ENCODE measurements at regions not wholly inside any gene's neighbourhood (a gene's known extent, or its start where the extent isn't known, plus 50 kb on each side); places are given as distances from the start of the nearest gene placed in this dataset.
A peak's percentile ranks its signal among the peaks of the same experiment; 100 is the strongest.

DNA sequence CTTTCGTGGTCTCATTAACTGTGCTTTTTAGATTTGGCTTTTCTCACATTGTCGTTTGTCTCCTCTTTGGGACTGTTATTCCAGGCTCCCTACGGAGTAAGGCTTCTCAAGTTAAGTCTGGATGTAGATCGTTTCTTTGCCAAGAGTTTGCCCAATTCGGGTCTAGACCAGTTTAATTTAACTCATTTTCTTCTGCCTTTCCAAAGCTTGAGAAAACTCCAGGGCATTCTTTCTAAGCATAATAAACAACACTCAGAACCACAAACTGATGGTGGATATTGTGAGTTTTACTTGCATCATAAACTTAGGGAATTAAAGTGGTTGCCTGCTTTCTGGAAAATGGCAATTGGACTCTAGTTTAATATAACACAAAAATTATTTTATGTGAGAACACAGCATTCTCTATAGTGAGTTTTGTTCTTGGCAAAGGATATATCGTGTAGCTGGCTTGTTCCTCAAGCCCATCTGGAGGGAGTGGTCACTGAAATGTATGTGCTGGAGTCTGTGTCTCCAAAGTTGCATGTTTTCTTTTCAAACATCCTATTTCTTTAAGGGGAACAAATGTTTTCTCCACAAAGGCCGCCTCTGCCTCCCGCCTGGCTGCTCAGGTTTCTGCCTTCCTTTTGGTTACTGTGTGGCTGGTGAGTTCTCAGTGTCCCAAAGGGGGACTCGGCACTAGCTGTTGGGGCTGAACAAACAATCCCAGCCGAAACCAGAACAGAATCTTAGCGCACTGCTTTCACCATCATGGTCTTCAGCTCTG, 211.3 kb upstream of the FBN2 start:
- no peak for DNase-seq

GRCh38 chr5:128750155-128750554, 212.1 kb upstream of the FBN2 start:
- no peak for DNase-seq

DNA sequence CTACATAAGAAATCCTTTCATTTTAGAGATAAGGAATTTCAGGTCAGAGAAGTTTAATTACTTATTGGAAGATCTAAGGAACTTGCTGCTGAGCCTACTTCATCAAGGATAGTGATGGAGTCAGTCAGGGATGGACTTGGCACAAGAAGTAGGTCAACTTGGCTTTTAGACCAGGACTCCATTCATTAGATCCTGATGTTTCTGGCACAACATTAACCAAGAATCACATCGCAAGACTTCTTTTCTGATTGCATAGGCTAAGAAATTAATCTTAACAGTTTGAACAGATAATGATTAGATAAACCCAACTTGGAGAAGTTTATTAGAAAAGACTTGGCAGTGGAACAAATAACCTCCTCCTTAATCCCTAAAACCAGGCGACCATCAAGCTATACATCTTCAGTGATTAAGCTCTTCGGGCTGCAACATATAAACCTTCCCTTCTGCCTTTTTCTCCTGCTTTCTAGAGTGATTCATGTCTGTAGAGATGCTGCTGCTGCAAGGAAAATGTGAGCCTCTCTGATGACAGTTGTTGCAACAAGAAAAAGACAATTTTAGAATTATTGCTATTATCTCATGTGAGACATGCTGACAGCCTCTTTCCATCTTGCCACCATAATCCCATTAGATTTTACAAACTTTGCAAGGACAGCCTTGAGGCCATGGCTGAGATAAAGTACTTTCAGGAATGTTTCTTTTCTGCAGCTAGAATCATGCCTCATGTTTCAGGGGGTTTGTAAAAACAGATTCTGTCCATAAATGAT, 207.9 kb upstream of the SLC27A6 start:
- no peak for DNase-seq

DNA sequence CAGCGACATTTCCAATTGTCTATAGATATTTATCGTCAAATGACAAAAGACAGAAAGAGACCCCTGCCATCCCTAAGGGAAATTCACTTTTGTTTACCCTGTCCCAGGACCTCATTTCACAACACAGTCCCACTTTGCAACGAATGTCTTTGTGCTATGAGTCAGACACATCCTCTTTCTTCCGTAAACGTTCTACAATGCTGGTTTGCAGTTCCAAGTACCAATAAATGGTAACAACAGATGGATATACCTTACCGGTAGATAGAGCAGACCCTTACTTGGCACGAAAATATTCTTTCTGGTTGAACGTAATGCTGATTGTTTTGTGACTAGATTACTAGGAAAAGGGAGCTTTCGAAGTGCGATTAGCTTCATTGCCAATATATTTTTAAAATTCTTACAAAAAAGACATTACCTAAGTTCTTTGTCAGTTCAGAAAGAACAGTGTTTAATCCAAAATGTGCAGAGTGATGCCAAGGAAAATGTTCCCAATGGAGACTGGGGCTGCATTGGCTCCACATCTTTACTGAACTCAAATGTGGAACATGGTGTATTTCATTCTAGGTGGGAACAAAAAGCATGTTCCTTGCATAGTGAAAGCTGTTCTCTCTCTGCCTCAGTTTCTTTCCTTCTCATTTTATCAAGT, 202.5 kb upstream of the SLC27A6 start:
- no peak for DNase-seq

- no peak for DNase-seq
Observed at GRCh38 chr5:128763321-128763720, 202.0 kb upstream of the SLC27A6 start.

DNA sequence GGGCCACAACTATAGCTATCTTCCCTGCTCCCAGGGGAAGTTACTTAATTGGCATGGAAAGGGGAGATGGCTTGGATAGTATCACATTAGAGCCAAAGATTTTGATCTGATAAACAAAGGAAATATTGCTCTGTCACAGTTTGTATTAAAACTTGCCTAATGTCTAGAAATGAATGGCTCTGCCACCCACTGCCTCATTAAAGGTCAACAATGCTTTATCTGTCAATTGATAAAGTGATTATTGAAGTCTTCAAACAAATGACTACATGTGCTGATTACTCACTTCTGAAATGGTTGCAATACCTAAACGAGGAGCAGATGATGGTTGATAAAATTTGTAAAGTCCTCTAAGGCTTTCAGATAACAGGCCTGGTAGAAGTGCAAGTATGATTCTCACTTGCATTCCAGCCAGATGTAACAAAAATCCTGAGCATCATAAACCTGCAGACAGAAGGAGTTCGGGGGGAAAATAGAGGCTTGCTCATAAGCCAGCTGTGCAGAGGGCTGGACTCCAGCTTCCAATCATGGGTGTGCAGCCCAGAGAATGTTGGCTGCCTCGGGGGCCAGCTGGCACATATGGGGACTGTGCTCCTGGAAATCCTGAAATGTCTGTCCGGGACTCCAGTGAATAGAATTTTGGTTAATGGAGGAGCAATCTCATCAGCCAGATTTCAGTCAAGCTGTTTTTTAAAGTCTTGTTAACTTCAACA, 200.5 kb upstream of the SLC27A6 start:
- no peak for DNase-seq

- DNase-seq: no peak
Observed at GRCh38 chr5:128765448-128766061, 199.7 kb upstream of the SLC27A6 start.

DNA sequence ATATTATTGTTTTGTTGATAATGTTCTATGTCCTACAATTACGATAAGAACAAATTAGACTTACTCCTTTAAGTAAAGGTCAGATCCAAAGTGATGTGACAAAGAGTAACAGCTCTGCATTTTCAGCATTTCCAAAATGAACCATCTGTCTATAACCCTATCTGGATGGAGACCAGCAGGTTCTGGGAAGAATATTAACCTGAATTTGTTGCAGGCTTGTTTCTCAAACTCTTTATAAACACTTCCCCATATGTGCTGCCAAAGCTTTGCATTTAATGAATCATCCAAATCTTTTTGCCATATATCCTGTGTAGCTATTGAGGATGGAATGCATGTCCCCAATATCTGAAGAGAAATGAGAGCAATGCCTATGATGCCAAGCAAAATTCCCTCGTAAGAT, 198.9 kb upstream of the SLC27A6 start:
- DNase-seq: no peak

- DNase-seq: no peak
Observed at GRCh38 chr5:128770907-128771306, 194.4 kb upstream of the SLC27A6 start.

DNA sequence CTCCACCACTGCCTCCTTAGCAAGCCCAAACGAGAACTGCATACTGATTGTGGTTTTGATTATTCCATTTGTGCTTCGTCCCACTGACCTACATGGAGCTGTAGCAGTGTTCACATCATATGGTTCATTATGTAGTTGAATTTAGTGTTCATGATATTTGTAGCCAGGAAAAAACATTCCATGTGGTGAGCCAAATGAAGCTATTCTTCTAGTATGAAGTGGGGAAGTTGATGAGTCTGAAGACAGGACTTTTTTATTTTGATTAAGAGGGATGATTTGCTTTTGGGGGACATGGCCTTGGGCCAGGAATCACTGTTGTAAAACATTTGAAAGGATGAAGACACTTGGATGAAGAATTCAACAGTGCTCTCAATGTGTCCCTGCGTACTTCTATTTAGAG, 192.9 kb upstream of the SLC27A6 start:
- DNase-seq: no peak

GRCh38 chr5:128773378-128773777, 191.9 kb upstream of the SLC27A6 start:
- no peak for DNase-seq

DNA sequence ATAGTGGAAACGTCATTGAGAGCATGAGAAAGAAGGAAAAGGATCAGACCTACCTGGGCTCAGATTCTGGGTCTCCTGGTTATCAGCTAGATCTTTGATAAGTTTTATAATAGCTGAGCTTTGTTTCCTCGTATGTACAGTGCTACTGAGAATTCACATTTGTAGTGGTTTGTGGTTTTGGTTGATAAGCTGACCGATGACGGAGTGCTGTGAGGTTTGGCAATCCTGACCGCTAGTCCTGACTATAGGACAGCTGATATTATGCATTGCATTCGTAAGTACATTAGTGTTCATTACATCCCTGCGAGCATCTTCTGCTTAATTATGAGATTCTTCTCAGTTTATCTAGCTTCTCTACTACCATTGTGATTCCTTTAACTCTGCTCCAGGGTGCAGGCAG, 190.7 kb upstream of the SLC27A6 start:
- no peak for DNase-seq

- DNase-seq: no peak
Observed at GRCh38 chr5:128775558-128775957, 189.7 kb upstream of the SLC27A6 start.

GRCh38 chr5:128777052-128777451, 188.2 kb upstream of the SLC27A6 start:
- peak; percentile 15 for DNase-seq

DNA sequence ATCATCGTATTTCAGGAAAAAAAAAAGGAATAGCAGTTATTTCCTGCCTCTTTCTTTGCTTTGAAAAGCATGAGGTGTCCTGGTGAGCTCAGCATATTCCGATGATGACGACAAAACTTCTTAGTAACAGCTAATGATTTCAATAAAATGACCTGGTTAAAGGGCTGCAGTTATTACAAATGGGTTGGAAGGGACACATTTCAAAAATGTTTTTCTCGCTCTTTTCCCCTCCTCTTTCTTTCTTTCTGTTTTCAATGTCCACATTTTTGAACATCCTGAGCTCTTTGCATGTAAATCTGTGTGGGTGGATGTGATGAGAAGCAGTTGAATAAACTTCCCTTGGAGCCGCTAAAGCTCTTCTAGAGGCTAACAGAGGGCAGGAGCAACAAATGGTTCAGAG, 186.8 kb upstream of the SLC27A6 start:
- no peak for DNase-seq

DNA sequence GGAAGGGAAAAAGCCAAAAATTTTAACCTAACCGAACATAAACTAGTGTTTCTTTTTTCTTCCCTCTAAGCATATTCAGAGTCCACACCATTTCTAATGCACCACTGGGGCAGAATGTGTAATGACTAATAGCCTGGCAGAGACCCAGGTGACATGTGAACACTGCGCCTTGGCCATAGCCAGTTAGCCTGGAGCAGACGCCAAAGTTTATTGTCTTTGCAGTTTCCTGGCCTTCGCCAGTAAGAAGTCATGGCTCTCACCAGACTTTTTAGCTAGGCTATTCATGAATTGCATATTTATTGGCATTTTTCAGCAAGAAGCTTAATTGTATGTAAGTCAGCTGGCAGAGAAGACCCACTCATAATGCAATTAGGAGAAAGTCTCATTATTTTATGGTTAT, 182.8 kb upstream of the SLC27A6 start:
- DNase-seq: no peak

GRCh38 chr5:128784726-128785125, 180.6 kb upstream of the SLC27A6 start:
- DNase-seq: no peak

GRCh38 chr5:128791312-128791711, 174.0 kb upstream of the SLC27A6 start:
- DNase-seq: no peak

- no peak for DNase-seq
Observed at GRCh38 chr5:128796506-128796905, 168.8 kb upstream of the SLC27A6 start.

DNA sequence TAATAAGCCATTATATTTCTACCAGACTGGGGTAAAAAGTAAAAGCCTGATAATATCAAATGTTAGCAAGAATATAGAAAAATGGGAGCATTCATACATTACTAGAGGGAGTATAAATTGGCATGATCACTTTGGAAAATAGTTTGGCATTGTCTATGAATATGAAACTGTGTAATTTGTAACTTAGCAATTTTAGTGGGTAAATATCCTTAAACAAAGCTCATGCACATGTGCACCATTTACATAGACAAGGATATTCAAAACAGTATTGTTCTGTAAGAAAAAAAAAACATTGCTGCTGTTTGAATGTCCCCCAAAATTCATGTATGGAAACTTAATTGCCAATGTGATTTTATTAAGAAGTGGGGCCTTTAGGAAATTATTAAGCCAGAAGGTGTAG, 166.4 kb upstream of the SLC27A6 start:
- DNase-seq: no peak

GRCh38 chr5:128799945-128800344, 165.3 kb upstream of the SLC27A6 start:
- DNase-seq: no peak

- no peak for DNase-seq
Observed at GRCh38 chr5:128800377-128800776, 164.9 kb upstream of the SLC27A6 start.

Measured in CD4-positive, alpha-beta T cell treated with Interleukin-12 subunit alpha and Interleukin-12 subunit beta, for 1 hour (primary cell).